Adrenal gland (tissue), 5 donors: ENCODE measurements at regions not wholly inside any gene's neighbourhood (a gene's known extent, or its start where the extent isn't known, plus 50 kb on each side); places are given as distances from the start of the nearest gene placed in this dataset.

Experiments
- POLR2A ChIP-seq, 2 donors: fragments of 450-650 bp; IDR thresholded peaks; one replicate each; pipeline ENCODE4 v1.6.1; 2017; ENCODE audit warnings: antibody characterized with exemption in 2 of 2, mild to moderate bottlenecking in 2 of 2, moderate library complexity in 1 of 2
- TF ChIP-seq, protein P1 (sequence below), 6 experiments: fragments of 450-650 bp in 4 of 6; fragments of 200-600 bp in 2 of 6; sonication (generic) in 1 of 6; IDR thresholded peaks; 1 replicate in 5 of 6; 2 replicates in 1 of 6; pipeline versions ENCODE4 v1.5.1 to v1.8.0; 2016 to 2021; ENCODE audit warnings: antibody characterized with exemption in 6 of 6, mild to moderate bottlenecking in 2 of 6, moderate library complexity in 1 of 6
- donor health status: DM: no; HTN: no; CAD: no.

DNA sequence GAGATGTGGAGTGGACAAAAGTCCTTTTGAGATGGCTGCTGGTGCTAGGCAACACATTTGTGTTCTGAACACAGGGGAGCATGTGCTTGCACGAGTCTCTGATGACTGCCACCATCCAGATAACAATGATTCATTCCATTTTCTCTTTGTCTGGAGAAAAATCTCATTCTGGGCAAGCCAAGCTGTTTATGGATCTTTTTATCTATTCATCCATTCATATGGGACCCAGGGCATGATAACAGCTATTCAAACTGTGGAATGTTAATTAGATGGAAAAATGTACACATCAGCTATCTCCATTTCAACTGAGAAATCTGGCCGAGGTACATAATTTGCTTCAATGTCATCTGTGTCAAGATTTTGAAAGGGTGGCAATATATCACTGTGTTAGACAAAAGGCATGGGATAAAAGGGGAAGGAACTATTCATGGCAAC is 117.5 kb upstream of the ZBED5 start:
- TF ChIP-seq, protein P1, sequence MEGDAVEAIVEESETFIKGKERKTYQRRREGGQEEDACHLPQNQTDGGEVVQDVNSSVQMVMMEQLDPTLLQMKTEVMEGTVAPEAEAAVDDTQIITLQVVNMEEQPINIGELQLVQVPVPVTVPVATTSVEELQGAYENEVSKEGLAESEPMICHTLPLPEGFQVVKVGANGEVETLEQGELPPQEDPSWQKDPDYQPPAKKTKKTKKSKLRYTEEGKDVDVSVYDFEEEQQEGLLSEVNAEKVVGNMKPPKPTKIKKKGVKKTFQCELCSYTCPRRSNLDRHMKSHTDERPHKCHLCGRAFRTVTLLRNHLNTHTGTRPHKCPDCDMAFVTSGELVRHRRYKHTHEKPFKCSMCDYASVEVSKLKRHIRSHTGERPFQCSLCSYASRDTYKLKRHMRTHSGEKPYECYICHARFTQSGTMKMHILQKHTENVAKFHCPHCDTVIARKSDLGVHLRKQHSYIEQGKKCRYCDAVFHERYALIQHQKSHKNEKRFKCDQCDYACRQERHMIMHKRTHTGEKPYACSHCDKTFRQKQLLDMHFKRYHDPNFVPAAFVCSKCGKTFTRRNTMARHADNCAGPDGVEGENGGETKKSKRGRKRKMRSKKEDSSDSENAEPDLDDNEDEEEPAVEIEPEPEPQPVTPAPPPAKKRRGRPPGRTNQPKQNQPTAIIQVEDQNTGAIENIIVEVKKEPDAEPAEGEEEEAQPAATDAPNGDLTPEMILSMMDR (IDR thresholded peaks at IDR 0.05), result no peak
- TF ChIP-seq POLR2A (IDR thresholded peaks at IDR 0.05), result no peak
